Stomach (tissue), 8 donors: ENCODE measurements at regions not wholly inside any gene's neighbourhood (a gene's known extent, or its start where the extent isn't known, plus 50 kb on each side); places are given as distances from the start of the nearest gene placed in this dataset.

Source experiments
- DNase-seq, 2 donors: peaks; one replicate each; pipeline versions ENCODE4 v3.0.0 to v3.0.0-alpha.2; 2013 to 2019
- H3K27ac ChIP-seq, 5 donors: fragments of 200-600 bp in 4 of 5; sonication (generic) in 4 of 5; one replicate each; pipeline ENCODE4 v1.5.1; 2013 to 2019; ENCODE audit warnings: mild to moderate bottlenecking in 1 of 5, moderate library complexity in 1 of 5
- H3K27me3 ChIP-seq, 3 donors: fragments of 200-600 bp; sonication (generic); one replicate each; pipeline ENCODE4 v1.5.1; 2017 to 2019; ENCODE audit warnings: mixed run types in 1 of 3
- H3K36me3 ChIP-seq, 4 donors: fragments of 200-600 bp; sonication (generic); 1 replicate in 3 of 4; 2 replicates in 1 of 4; pipeline ENCODE4 v1.5.1; 2016 to 2019
- H3K4me1 ChIP-seq, 4 donors: fragments of 200-600 bp; sonication (generic); one replicate each; pipeline ENCODE4 v1.5.1; 2016 to 2019
- H3K4me3 ChIP-seq, 4 donors: fragments of 200-600 bp; sonication (generic) in 3 of 4; one replicate each; pipeline ENCODE4 v1.5.1; 2016 to 2019; ENCODE audit warnings: mild to moderate bottlenecking in 1 of 4
- H3K9me3 ChIP-seq, 4 donors: fragments of 200-600 bp; sonication (generic); one replicate each; pipeline ENCODE4 v1.5.1; 2016 to 2019
- EP300 ChIP-seq: sonication (generic); formaldehyde crosslinking; IDR thresholded peaks from one replicate; pipeline ENCODE4 v1.6.1; 2017; ENCODE audit warnings: antibody characterized with exemption
- POLR2A ChIP-seq, 4 donors: fragments of 450-650 bp; IDR thresholded peaks; one replicate each; pipeline ENCODE4 v1.6.1; 2016; ENCODE audit warnings: antibody characterized with exemption in 4 of 4, control low read depth in 2 of 4, mild to moderate bottlenecking in 1 of 4, moderate library complexity in 1 of 4
- POLR2AphosphoS5 ChIP-seq, 3 donors: sonication (generic); formaldehyde crosslinking; IDR thresholded peaks; one replicate each; pipeline ENCODE4 v1.6.1; 2016; ENCODE audit warnings: antibody characterized with exemption in 3 of 3
- WGBS, 5 donors: extraction: QIAGEN DNeasy Blood & Tissue Kit in 3 of 5; methylation state at CpG; one replicate each; pipeline versions ENCODE4 v1.1.5 to v1.1.7; 2013 to 2018; 5-methylcytosine and 5-hydroxymethylcytosine counted together
- intact Hi-C: fragments of 100-400 bp; cut with DNase I; formaldehyde crosslinking; loops from one replicate; pipeline ENCODE4 v1.15.1; 2023; ENCODE audit warnings: low total_unique reads
- TF ChIP-seq, protein P1 (sequence below), 7 experiments: fragments of 450-650 bp in 4 of 7; fragments of 200-600 bp in 3 of 7; sonication (generic) in 3 of 7; IDR thresholded peaks; one replicate each; pipeline ENCODE4 v1.5.1; 2016 to 2019; ENCODE audit warnings: antibody characterized with exemption in 7 of 7, control low read depth in 2 of 7, mild to moderate bottlenecking in 1 of 7
- donor health status: healthy with polysubstance abuse.
- donor health status: Bipolar disorder and iron deficiency.
- donor health status: healthy.

DNA sequence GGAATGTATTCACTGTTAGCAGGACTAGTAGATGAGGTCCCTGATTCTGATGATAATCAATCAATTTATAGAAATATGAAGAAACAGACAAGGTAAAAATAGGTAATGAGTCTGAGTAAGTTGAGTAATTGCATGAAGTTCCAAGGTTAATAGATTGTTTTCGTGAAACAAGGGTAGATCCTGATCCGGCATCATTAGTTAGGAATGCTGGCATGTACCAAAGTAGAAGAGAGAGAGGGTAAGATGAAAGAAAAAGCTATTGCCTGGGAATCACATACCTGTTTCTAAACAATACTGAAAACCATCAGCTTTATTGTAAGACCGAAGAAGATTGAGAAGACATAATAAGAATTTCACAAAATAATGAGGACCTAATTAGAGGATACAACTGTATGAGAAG lies 118.1 kb upstream of the ARPP21 start:
- TF ChIP-seq EP300, result no peak
- TF ChIP-seq POLR2AphosphoS5 (IDR thresholded peaks at IDR 0.05), result no peak
- TF ChIP-seq POLR2A (IDR thresholded peaks at IDR 0.05), result no peak
- WGBS, 5 donors, result 80 to 89% (median 83%) methylated on average over 3 of the region's 3 CpGs

GRCh38 chr3:35522450-35522849 lies 116.9 kb upstream of the ARPP21 start:
- peaks cover 0 to 4% (median 0%) of the 10 kb centered on the region in 4 donors for H3K4me1 ChIP-seq
- H3K4me3 ChIP-seq, result no peak overlapping the region
- H3K9me3 ChIP-seq, result no peaks in the 10 kb centered on the region
- intact Hi-C loops, result no loop called here
- 34 to 52% (median 45%) methylated on average over 3 of the region's 3 CpGs for WGBS, 5 donors
- TF ChIP-seq, protein P1, sequence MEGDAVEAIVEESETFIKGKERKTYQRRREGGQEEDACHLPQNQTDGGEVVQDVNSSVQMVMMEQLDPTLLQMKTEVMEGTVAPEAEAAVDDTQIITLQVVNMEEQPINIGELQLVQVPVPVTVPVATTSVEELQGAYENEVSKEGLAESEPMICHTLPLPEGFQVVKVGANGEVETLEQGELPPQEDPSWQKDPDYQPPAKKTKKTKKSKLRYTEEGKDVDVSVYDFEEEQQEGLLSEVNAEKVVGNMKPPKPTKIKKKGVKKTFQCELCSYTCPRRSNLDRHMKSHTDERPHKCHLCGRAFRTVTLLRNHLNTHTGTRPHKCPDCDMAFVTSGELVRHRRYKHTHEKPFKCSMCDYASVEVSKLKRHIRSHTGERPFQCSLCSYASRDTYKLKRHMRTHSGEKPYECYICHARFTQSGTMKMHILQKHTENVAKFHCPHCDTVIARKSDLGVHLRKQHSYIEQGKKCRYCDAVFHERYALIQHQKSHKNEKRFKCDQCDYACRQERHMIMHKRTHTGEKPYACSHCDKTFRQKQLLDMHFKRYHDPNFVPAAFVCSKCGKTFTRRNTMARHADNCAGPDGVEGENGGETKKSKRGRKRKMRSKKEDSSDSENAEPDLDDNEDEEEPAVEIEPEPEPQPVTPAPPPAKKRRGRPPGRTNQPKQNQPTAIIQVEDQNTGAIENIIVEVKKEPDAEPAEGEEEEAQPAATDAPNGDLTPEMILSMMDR (IDR thresholded peaks at IDR 0.05), result no peak
- no peak for TF ChIP-seq POLR2A (IDR thresholded peaks at IDR 0.05)
- no peak for TF ChIP-seq POLR2AphosphoS5 (IDR thresholded peaks at IDR 0.05)
- no peak for TF ChIP-seq EP300
- no peaks in the 10 kb centered on the region for H3K27me3 ChIP-seq
- DNase-seq, result no peak
- H3K36me3 ChIP-seq, result no peaks in the 10 kb centered on the region
- H3K27ac ChIP-seq, result no peak overlapping the region

More for the DNA sequence above, 118.1 kb upstream of the ARPP21 start:
- Histone ChIP-seq H3K27me3 (no peaks in the 10 kb centered on the region), H3K4me3 (no peak overlapping the region), H3K27ac (no peak overlapping the region), H3K4me1 (peaks cover 0 to 4% (median 0%) of the 10 kb centered on the region in 4 donors), H3K9me3 (no peaks in the 10 kb centered on the region), H3K36me3 (no peaks in the 10 kb centered on the region)
- no peak for DNase-seq
- intact Hi-C loops, result no loop called here

DNA sequence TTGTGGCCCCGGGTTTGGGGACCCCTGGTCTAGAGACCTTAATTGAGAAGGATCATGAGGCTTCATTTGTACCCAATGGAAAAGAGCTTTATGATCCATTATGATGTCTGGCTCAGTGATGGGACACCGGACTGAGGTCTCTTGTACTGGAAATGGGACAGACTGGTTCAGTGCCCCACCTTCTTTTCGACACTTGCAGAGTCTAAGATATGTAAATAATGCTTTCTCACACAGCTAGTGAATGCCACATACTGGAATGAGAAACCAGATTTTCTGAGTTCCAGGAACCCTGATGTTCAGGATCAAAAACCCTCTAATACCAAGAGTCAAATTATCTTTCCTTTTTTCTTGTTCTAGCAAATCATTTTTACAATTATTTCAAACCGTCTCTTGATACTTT lies 116.3 kb upstream of the ARPP21 start:
- TF ChIP-seq EP300 (no peak), POLR2AphosphoS5 (IDR thresholded peaks at IDR 0.05) (no peak), POLR2A (IDR thresholded peaks at IDR 0.05) (no peak)
- TF ChIP-seq, protein P1 (IDR thresholded peaks at IDR 0.05), result no peak
- WGBS, 5 donors, result 71 to 88% (median 78%) methylated on average over 4 of the region's 4 CpGs
- no peak for DNase-seq
- H3K9me3 ChIP-seq, result no peaks in the 10 kb centered on the region
- no peaks in the 10 kb centered on the region for H3K27me3 ChIP-seq
- intact Hi-C loops, result no loop called here
- no peak overlapping the region for H3K27ac ChIP-seq
- H3K4me3 ChIP-seq, result no peak overlapping the region
- no peaks in the 10 kb centered on the region for H3K36me3 ChIP-seq
- peaks cover 0 to 4% (median 0%) of the 10 kb centered on the region in 4 donors for H3K4me1 ChIP-seq

DNA sequence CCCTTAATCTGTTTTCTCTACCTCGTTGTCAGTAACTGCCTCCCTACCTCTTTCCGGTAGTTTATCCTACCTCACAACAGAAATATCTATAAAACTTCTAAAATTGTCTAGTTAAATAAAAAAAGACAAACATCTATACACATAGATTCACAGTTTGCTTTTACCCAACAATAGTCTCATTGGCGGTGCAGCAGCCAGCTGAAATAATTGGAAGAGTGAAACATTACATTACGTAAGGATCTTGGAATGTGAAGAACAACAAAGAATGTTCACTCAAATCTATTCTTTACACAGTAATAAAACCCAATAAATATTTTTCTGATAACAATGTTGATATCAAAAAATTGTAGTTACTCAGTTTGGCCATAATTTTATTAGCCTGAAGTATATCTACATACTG lies 115.5 kb upstream of the ARPP21 start:
- Histone ChIP-seq H3K27me3 (no peaks in the 10 kb centered on the region), H3K27ac (no peak overlapping the region), H3K36me3 (no peaks in the 10 kb centered on the region), H3K4me3 (no peak overlapping the region), H3K9me3 (no peaks in the 10 kb centered on the region), H3K4me1 (peaks cover 0 to 4% (median 0%) of the 10 kb centered on the region in 4 donors)
- 61 to 65% (median 63%) methylated on average over 4 of the region's 4 CpGs for WGBS, 5 donors
- intact Hi-C loops, result no loop called here
- DNase-seq, result no peak
- no peak for TF ChIP-seq POLR2AphosphoS5 (IDR thresholded peaks at IDR 0.05)
- TF ChIP-seq, protein P1 (IDR thresholded peaks at IDR 0.05), result no peak
- no peak for TF ChIP-seq POLR2A (IDR thresholded peaks at IDR 0.05)
- no peak for TF ChIP-seq EP300

- intact Hi-C loops, result no loop called here
- 91 to 96% (median 94%) methylated on average over 2 of the region's 2 CpGs for WGBS, 5 donors
Observed at GRCh38 chr3:35524856-35525255, 114.5 kb upstream of the ARPP21 start.

More at GRCh38 chr3:35524856-35525255, 114.5 kb upstream of the ARPP21 start:
- no peak overlapping the region for H3K4me3 ChIP-seq
- H3K27ac ChIP-seq, result no peak overlapping the region
- TF ChIP-seq POLR2AphosphoS5 (IDR thresholded peaks at IDR 0.05) (no peak), POLR2A (IDR thresholded peaks at IDR 0.05) (no peak), EP300 (no peak)
- TF ChIP-seq, protein P1 (IDR thresholded peaks at IDR 0.05), result no peak
- DNase-seq, result no peak
- peaks cover 0 to 9% (median 0%) of the 10 kb centered on the region in 4 donors for H3K4me1 ChIP-seq
- no peaks in the 10 kb centered on the region for H3K9me3 ChIP-seq
- H3K27me3 ChIP-seq, result no peaks in the 10 kb centered on the region
- H3K36me3 ChIP-seq, result no peaks in the 10 kb centered on the region
